Ishikawa (cell line): ENCODE measurements at regions not wholly inside any gene's neighbourhood (a gene's known extent, or its start where the extent isn't known, plus 50 kb on each side); places are given as distances from the start of the nearest gene placed in this dataset.

ENCODE experiments used
- EGR1 ChIP-seq: IDR thresholded peaks from 2 replicates; pipeline ENCODE4 v1.6.1; 2012
- EP300 ChIP-seq: IDR thresholded peaks from 2 replicates; pipeline ENCODE4 v1.6.1; 2012; ENCODE audit warnings: borderline replicate concordance
- MAX ChIP-seq: IDR thresholded peaks from 2 replicates; pipeline ENCODE4 v1.6.1; 2012
- REST ChIP-seq: IDR thresholded peaks from 2 replicates; pipeline ENCODE4 v1.6.1; 2012; ENCODE audit warnings: low read depth, mild to moderate bottlenecking
- YY1 ChIP-seq: IDR thresholded peaks from 2 replicates; pipeline ENCODE4 v1.6.1; 2012; ENCODE audit warnings: low read depth

- TF ChIP-seq YY1 (no peak), EP300 (no peak), EGR1 (no peak), MAX (no peak), REST (no peak)
Measured at GRCh38 chr12:90870971-90871725, 83.8 kb downstream of the CCER1 start.
